ENCODE measurements at regions not wholly inside any gene's neighbourhood (a gene's known extent, or its start where the extent isn't known, plus 50 kb on each side); places are given as distances from the start of the nearest gene placed in this dataset.

DNA sequence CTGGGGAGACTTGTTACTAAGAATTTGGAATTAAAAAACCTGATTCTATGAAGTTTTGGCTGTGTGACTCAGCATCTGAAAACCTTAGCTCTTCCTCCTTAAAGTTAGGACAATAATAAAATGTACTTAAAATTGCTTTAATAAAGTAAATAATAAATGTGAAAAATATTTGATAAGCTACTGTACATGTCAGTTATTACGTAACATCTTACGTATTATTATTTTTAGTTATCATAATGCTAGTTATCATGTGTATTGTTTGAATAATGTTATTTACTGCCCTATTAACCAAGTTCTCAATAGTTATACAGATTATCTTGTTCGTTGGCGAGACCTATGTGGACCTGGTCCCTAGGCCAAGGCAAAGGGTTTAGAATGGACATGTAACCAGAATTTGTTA, 449.2 kb upstream of the ADGRL3 start:
- TF ChIP-seq, protein P1, sequence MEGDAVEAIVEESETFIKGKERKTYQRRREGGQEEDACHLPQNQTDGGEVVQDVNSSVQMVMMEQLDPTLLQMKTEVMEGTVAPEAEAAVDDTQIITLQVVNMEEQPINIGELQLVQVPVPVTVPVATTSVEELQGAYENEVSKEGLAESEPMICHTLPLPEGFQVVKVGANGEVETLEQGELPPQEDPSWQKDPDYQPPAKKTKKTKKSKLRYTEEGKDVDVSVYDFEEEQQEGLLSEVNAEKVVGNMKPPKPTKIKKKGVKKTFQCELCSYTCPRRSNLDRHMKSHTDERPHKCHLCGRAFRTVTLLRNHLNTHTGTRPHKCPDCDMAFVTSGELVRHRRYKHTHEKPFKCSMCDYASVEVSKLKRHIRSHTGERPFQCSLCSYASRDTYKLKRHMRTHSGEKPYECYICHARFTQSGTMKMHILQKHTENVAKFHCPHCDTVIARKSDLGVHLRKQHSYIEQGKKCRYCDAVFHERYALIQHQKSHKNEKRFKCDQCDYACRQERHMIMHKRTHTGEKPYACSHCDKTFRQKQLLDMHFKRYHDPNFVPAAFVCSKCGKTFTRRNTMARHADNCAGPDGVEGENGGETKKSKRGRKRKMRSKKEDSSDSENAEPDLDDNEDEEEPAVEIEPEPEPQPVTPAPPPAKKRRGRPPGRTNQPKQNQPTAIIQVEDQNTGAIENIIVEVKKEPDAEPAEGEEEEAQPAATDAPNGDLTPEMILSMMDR (IDR thresholded peaks at IDR 0.05) = no peak
- no peak for TF ChIP-seq POLR2AphosphoS5 (IDR thresholded peaks at IDR 0.05)
- TF ChIP-seq POLR2A (IDR thresholded peaks at IDR 0.05; ENCODE audit: low read depth) = no peak
- no peak for TF ChIP-seq EP300 (IDR thresholded peaks at IDR 0.05)
